ENCODE measurements at regions not wholly inside any gene's neighbourhood (a gene's known extent, or its start where the extent isn't known, plus 50 kb on each side); places are given as distances from the start of the nearest gene placed in this dataset.

GRCh38 chr9:27645161-27645840 is 72.0 kb upstream of the C9orf72 start (continued):
- TF ChIP-seq ATF3 (IDR thresholded peaks at IDR 0.05; ENCODE audit: borderline replicate concordance, extremely low read depth, low read depth, low read length) (no peak), ZNF207 (IDR thresholded peaks at IDR 0.05; ENCODE audit: borderline replicate concordance) (no peak), NFXL1 (IDR thresholded peaks at IDR 0.05; ENCODE audit: borderline replicate concordance) (no peak), KLF5 (IDR thresholded peaks at IDR 0.05; ENCODE audit: partially characterized antibody) (no peak), NFYB (IDR thresholded peaks at IDR 0.05; ENCODE audit: insufficient read depth, low read depth, low read length) (no peak), SP1 (IDR thresholded peaks at IDR 0.05; ENCODE audit: low read depth, low read length) (no peak), ETV6 (conservative IDR thresholded peaks at IDR 0.05 in 1 of 2, IDR thresholded peaks at IDR 0.05 in 1 of 2; ENCODE audit: borderline replicate concordance in 1 of 2, low read depth in 1 of 2) (no peak)

GRCh38 chr9:27653246-27653645 is 80.0 kb upstream of the C9orf72 start:
- DNase-seq (ENCODE audit: low read depth, low spot score), result no peak
- H3K4me3 ChIP-seq, result no peak overlapping the region
- no peaks in the 10 kb centered on the region for H3K36me3 ChIP-seq (ENCODE audit: control insufficient read depth in 2 of 2, insufficient read depth in 2 of 2, low read length in 1 of 2)
- BruUV-seq (replicated peaks), result no TSS peak
- no peaks in the 10 kb centered on the region; a peak in 1 of 4 replicates for H3K27me3 ChIP-seq (replicated peaks in 1 of 2; ENCODE audit: control insufficient read depth in 2 of 2, insufficient read depth in 2 of 2, low read length in 1 of 2)
- no peak for ATAC-seq
- H3K9ac ChIP-seq (ENCODE audit: control insufficient read depth, insufficient read depth, low read length), result no peak overlapping the region
- no peaks in the 10 kb centered on the region for H4K20me1 ChIP-seq (ENCODE audit: control insufficient read depth, insufficient read depth)
- no peak overlapping the region for H3K4me2 ChIP-seq (ENCODE audit: control insufficient read depth, insufficient read depth)
- no peaks in the 10 kb centered on the region for H3K9me3 ChIP-seq (replicated peaks; ENCODE audit: control insufficient read depth, insufficient read depth, low read length)
- no peak overlapping the region for H3K27ac ChIP-seq (ENCODE audit: control insufficient read depth, insufficient read depth)
- H3K4me1 ChIP-seq (ENCODE audit: control insufficient read depth, insufficient read depth, low read length), result no peaks in the 10 kb centered on the region
- intact Hi-C loops (cut with micrococcal nuclease; ENCODE audit: unreplicated experiment) (no loop called here), in situ Hi-C loops (cut with MboI) (no loop called here)
- FAIRE-seq, result no peak
- ChIA-PET RAD21 (ENCODE audit: unreplicated experiment) (no interaction called here), POLR2A (no interaction called here), CTCF (no interaction called here), SMC1A (ENCODE audit: uncharacterized antibody, unreplicated experiment) (no interaction called here)
- no peaks in the 10 kb centered on the region for H3K79me2 ChIP-seq (ENCODE audit: control insufficient read depth, insufficient read depth, low read length)
- 0% methylated on average over 1 of the region's 1 CpG for WGBS (ENCODE audit: insufficient coverage, insufficient replicate concordance, low lambda C conversion rate, missing lambda C conversion rate)
- no peak overlapping the region for H2AFZ ChIP-seq (ENCODE audit: control insufficient read depth, low read depth, low read length)
- TF ChIP-seq NKRF (conservative IDR thresholded peaks at IDR 0.05) (no peak), ZNF24 (IDR thresholded peaks at IDR 0.05) (no peak), MYB (IDR thresholded peaks at IDR 0.05; ENCODE audit: borderline replicate concordance, low read depth, low read length) (no peak), ATF2 (IDR thresholded peaks at IDR 0.05; ENCODE audit: low read length) (no peak), RFX5 (IDR thresholded peaks at IDR 0.05; ENCODE audit: low read depth, low read length) (no peak), JUNB (IDR thresholded peaks at IDR 0.05) (no peak), HDAC2 (IDR thresholded peaks at IDR 0.05) (no peak), PKNOX1 (IDR thresholded peaks at IDR 0.05) (no peak), NFIC (IDR thresholded peaks at IDR 0.05; ENCODE audit: low read depth, low read length) (no peak), NBN (IDR thresholded peaks at IDR 0.05) (no peak), SMAD5 (IDR thresholded peaks at IDR 0.05; ENCODE audit: low read depth) (no peak)
